HEK293T (cell line): ENCODE measurements at regions not wholly inside any gene's neighbourhood (a gene's known extent, or its start where the extent isn't known, plus 50 kb on each side); places are given as distances from the start of the nearest gene placed in this dataset.

Experiments
- CTCF ChIA-PET: fragments of 350-600 bp; formaldehyde crosslinking; extraction: SDS; loops from one replicate; lab custom pipeline; 2021; ENCODE audit warnings: antibody characterized with exemption, inconsistent platforms; lab: Yijun Ruan, JAX
- POLR2A ChIA-PET: fragments of 350-600 bp; formaldehyde crosslinking; extraction: SDS; loops from one replicate; lab custom pipeline; 2020; ENCODE audit warnings: antibody characterized with exemption, inconsistent platforms; lab: Yijun Ruan, JAX
- DNase-seq: peaks from one replicate; pipeline ENCODE4 v3.0.0; 2012; ENCODE audit warnings: mixed read lengths; ENCODE audit errors: extremely low spot score
- ARNT ChIP-seq: fragments of 450-650 bp; IDR thresholded peaks from 2 replicates; pipeline ENCODE4 v1.6.1; 2017; ENCODE audit warnings: mild to moderate bottlenecking
- BHLHE40 ChIP-seq: fragments of 450-650 bp; IDR thresholded peaks from 2 replicates; pipeline ENCODE4 v1.6.1; 2016; ENCODE audit warnings: mild to moderate bottlenecking, moderate library complexity, borderline replicate concordance
- CTBP1 ChIP-seq: fragments of 450-650 bp; IDR thresholded peaks from 2 replicates; pipeline ENCODE4 v1.6.1; 2016; ENCODE audit warnings: borderline replicate concordance
- ELF4 ChIP-seq: fragments of 450-650 bp; IDR thresholded peaks from 2 replicates; pipeline ENCODE4 v1.6.1; 2017; ENCODE audit warnings: antibody characterized with exemption
- FOXA1 ChIP-seq: fragments of 450-650 bp; IDR thresholded peaks from 2 replicates; pipeline ENCODE4 v1.6.1; 2016; ENCODE audit warnings: mild to moderate bottlenecking
- FOXK2 ChIP-seq: fragments of 450-650 bp; IDR thresholded peaks from 2 replicates; pipeline ENCODE4 v1.6.1; 2016; ENCODE audit warnings: mild to moderate bottlenecking
- FOXM1 ChIP-seq: fragments of 450-650 bp; IDR thresholded peaks from 2 replicates; pipeline ENCODE4 v1.6.1; 2017; ENCODE audit warnings: mild to moderate bottlenecking, borderline replicate concordance
- HDGF ChIP-seq: fragments of 450-650 bp; IDR thresholded peaks from 2 replicates; pipeline ENCODE4 v1.6.1; 2017; ENCODE audit warnings: antibody characterized with exemption, borderline replicate concordance
- L3MBTL2 ChIP-seq: fragments of 450-650 bp; conservative IDR thresholded peaks from 2 replicates; pipeline ENCODE4 v1.6.1; 2016; ENCODE audit warnings: mild to moderate bottlenecking
- LEF1 ChIP-seq: fragments of 450-650 bp; IDR thresholded peaks from 2 replicates; pipeline ENCODE4 v1.6.1; 2017; ENCODE audit warnings: mild to moderate bottlenecking, borderline replicate concordance
- NFRKB ChIP-seq: fragments of 450-650 bp; IDR thresholded peaks from 2 replicates; pipeline ENCODE4 v1.6.1; 2016; ENCODE audit warnings: mild to moderate bottlenecking, moderate library complexity
- SP1 ChIP-seq: fragments of 450-650 bp; IDR thresholded peaks from 2 replicates; pipeline ENCODE4 v1.6.1; 2017
- SUZ12 ChIP-seq: fragments of 450-650 bp; IDR thresholded peaks from 2 replicates; pipeline ENCODE4 v1.6.1; 2016; ENCODE audit warnings: mild to moderate bottlenecking
- TARDBP ChIP-seq: fragments of 450-650 bp; IDR thresholded peaks from 2 replicates; pipeline ENCODE4 v1.6.1; 2016
- ZNF384 ChIP-seq: fragments of 450-650 bp; IDR thresholded peaks from 2 replicates; pipeline ENCODE4 v1.6.1; 2016
- TF ChIP-seq, protein P1 (sequence below): fragments of 450-650 bp; IDR thresholded peaks from 2 replicates; pipeline ENCODE4 v1.6.1; 2016

DNA sequence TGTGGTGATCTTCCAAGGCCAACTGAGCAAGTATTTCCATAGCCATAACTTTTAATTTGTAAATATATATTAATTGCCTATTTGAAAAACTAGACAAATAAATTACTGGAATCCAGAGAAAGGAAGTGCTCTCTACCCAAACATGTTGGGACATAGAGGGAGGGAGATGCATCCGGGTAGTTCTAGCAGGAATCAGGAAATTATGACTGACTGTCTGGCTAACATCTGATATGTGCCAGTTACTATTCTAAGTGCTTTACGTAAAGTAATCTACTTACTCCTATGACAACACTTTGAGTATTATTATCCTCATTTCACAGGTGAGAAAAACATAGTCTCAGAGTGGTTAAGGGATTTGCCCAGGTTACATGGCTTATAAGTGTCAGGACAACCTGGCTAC is 147.7 kb upstream of the VASH1 start:
- DNase-seq = no peak
- TF ChIP-seq ZNF384 = no peak
- TF ChIP-seq TARDBP = no peak
- TF ChIP-seq BHLHE40 = no peak
- no peak for TF ChIP-seq FOXA1
- no peak for TF ChIP-seq FOXM1
- TF ChIP-seq ELF4 = no peak
- TF ChIP-seq FOXK2 = no peak
- no peak for TF ChIP-seq NFRKB
- no peak for TF ChIP-seq LEF1
- POLR2A ChIA-PET = interaction anchor here (1.2 kb wide), 1 partner anchor 9 kb away, joined by 6 read pairs; no protein-coding TSS in a partner anchor
- CTCF ChIA-PET = no interaction called here

DNA sequence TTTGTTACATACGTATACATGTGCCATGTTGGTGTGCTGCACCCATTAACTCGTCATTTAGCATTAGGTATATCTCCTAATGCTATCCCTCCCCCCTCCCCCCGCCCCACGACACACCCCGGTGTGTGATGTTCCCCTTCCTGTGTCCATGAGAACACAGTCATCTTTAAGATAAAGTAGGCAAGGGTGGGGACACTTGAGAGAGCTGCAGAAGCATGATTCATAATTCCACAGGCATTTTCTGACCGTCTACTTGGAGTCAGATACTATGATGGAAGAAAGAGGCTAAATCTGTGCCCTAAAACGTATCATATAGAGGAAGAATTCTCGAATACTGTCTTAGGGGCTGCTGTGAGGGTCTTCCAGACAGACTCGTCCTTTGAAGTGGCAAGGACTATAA is 145.9 kb upstream of the VASH1 start:
- POLR2A ChIA-PET = no interaction called here
- TF ChIP-seq SP1 (no peak), FOXA1 (no peak), TARDBP (no peak), ELF4 (no peak)
- TF ChIP-seq, protein P1, sequence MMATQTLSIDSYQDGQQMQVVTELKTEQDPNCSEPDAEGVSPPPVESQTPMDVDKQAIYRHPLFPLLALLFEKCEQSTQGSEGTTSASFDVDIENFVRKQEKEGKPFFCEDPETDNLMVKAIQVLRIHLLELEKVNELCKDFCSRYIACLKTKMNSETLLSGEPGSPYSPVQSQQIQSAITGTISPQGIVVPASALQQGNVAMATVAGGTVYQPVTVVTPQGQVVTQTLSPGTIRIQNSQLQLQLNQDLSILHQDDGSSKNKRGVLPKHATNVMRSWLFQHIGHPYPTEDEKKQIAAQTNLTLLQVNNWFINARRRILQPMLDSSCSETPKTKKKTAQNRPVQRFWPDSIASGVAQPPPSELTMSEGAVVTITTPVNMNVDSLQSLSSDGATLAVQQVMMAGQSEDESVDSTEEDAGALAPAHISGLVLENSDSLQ = no peak
- CTCF ChIA-PET = no interaction called here
- no peak for DNase-seq

DNA sequence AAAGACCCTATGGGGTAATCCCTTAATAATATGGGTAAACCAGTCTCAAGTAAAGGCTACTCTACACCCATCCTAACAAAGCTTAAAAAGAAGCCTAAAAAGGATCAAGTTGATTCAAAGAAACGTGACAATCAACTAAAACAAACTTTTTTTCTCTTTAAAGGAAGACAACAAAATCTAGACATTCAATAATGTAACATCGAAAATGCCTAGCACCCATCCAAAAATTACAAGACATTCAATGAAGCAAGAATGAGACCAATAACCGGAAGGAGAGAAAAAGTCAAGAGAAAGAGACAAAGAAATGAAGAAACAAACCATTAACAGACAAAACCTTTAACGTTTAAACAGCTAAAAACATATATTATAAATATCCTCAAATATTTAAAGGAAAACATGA is 143.8 kb upstream of the VASH1 start:
- ChIA-PET CTCF (no interaction called here), POLR2A (no interaction called here)
- TF ChIP-seq ZNF384 (no peak), SP1 (no peak), ARNT (no peak), NFRKB (no peak), FOXA1 (no peak), SUZ12 (no peak), ELF4 (no peak)
- TF ChIP-seq, protein P1 = no peak
- no peak for DNase-seq

DNA sequence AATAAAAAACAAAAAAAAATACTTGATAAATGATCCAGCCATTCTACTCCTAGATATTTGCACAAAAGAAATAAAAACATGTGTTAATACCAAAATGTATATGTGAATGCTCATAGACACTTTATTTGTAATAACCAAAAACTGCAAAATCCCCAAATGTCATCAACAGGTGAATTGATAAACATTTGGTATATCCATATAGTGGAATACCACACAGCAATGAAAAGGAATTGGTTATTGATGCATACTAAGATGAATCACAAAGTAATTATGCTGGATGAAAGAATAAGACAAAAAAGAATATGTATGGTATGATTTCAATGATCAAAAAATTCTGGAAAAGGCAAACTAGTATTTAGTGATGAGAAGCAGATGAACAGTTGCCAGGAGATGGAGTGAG is 124.7 kb upstream of the VASH1 start:
- ChIA-PET CTCF (no interaction called here), POLR2A (no interaction called here)
- TF ChIP-seq, protein P1 = no peak
- TF ChIP-seq BHLHE40 (no peak), SP1 (no peak), SUZ12 (no peak)
- DNase-seq = no peak

DNA sequence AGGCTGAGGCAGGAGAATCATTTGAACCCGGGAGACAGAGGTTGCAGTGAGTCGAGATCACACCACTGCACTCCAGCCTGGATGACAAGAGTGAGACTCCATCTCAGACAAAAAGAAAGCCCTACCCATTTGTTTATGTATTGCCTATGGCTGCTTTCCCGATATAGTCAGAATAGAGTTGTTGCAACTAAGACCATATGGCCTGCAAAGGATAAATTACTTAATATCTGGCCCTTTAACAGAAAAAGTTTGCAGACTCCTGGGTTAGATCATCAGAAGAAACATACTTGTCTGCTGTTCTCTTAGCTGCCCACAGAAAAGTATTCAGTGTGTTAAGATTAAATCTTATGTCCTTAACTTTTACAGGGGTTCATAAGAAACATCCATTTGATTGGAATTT is 122.4 kb upstream of the VASH1 start:
- DNase-seq = no peak
- ChIA-PET POLR2A (no interaction called here), CTCF (no interaction called here)
- TF ChIP-seq BHLHE40 (no peak), FOXA1 (no peak), HDGF (no peak), ZNF384 (no peak), FOXK2 (no peak), ELF4 (no peak), SP1 (no peak), LEF1 (no peak), FOXM1 (no peak)

DNA sequence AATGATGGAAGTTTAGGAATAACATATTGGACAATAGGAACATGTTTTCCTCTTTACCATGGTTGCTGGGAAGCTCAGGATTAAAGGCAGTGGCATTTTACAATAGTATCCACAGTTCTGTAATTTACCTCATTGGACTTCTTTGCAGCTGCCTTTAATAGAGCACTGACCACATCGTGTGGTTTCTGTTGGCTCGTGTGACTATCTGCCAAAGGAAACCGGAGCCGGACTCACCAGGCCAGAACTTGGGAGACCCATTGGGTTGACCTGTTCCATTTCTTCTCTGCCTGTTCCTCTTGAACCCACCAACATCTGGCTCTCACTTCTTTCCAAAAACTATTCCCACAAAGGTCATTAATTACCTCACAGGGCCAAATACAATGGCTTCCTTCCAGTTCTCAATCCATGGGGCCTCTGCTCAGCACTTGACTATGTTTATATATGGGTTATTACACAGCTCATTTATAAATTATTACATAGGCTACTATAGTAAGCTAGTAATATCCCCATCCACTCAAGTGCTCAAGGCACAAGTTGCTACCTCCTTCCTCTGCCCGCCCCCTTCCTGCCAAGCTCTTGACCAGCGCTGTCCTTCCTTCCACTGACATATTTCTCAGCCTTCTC is 121.5 kb upstream of the VASH1 start:
- ChIA-PET POLR2A (no interaction called here), CTCF (interaction anchor here (1.5 to 1.9 kb wide), 2 partner anchors 287 to 589 kb away, joined by 3 to 9 read pairs; no protein-coding TSS in a partner anchor)
- TF ChIP-seq SUZ12 (no peak), FOXK2 (no peak), SP1 (no peak), TARDBP (no peak), NFRKB (no peak), L3MBTL2 (no peak), ARNT (no peak), LEF1 (no peak), ZNF384 (no peak), FOXM1 (no peak), ELF4 (no peak), HDGF (no peak), CTBP1 (no peak), FOXA1 (no peak), BHLHE40 (no peak)
- TF ChIP-seq, protein P1 = no peak

More for the DNA sequence above, 121.5 kb upstream of the VASH1 start:
- no peak for DNase-seq
